ENCODE measurements at regions not wholly inside any gene's neighbourhood (a gene's known extent, or its start where the extent isn't known, plus 50 kb on each side); places are given as distances from the start of the nearest gene placed in this dataset.

GRCh38 chr11:15761235-15761634 is 595.1 kb downstream of the SOX6 start (continued):
- TF ChIP-seq ZBTB40 (IDR thresholded peaks at IDR 0.05): no peak
- TF ChIP-seq ZBTB40 (CRISPR knock-in tag; IDR thresholded peaks at IDR 0.05): no peak
- no peak for TF ChIP-seq MAX (IDR thresholded peaks at IDR 0.05)
- TF ChIP-seq CREBL2 (CRISPR knock-in tag; IDR thresholded peaks at IDR 0.05; ENCODE audit: borderline replicate concordance): no peak
- no peak for TF ChIP-seq PRDM15 (CRISPR knock-in tag; IDR thresholded peaks at IDR 0.05)
- TF ChIP-seq TOE1 (CRISPR knock-in tag; IDR thresholded peaks at IDR 0.05): no peak
